NCI-H1105 treated with DMSO at 0.1 percent for 48 hours (cell line): ENCODE measurements at regions not wholly inside any gene's neighbourhood (a gene's known extent, or its start where the extent isn't known, plus 50 kb on each side); places are given as distances from the start of the nearest gene placed in this dataset.
"Not testable (repeated sequence)": the region's sequence is repeated elsewhere in the genome, so short reads cannot be mapped to it uniquely, and the experiment has no call there.

ENCODE experiments used
- DNase-seq: peaks from one replicate; lab custom pipeline; 2025; lab: John Stamatoyannopoulos, UW

GRCh38 chr9:39463696-39464095 lies 108.2 kb downstream of the SPATA31A1 start:
- DNase-seq: not testable (repeated sequence)

GRCh38 chr9:39464122-39464777 lies 108.8 kb downstream of the SPATA31A1 start:
- DNase-seq: peak; percentile 69

GRCh38 chr9:39474499-39474898 lies 119.0 kb downstream of the SPATA31A1 start:
- not testable (repeated sequence) for DNase-seq

- DNase-seq: not testable (repeated sequence)
These were observed 127.6 kb downstream of the SPATA31A1 start for GRCh38 chr9:39483073-39483472.

GRCh38 chr9:39483880-39484279 lies 128.4 kb downstream of the SPATA31A1 start:
- not testable (repeated sequence) for DNase-seq

GRCh38 chr9:39484292-39484691 lies 128.8 kb downstream of the SPATA31A1 start:
- not testable (repeated sequence) for DNase-seq

- DNase-seq: not testable (repeated sequence)
These were observed 132.0 kb downstream of the SPATA31A1 start for GRCh38 chr9:39487477-39487876.

- not testable (repeated sequence) for DNase-seq
These were observed 140.8 kb downstream of the SPATA31A1 start for GRCh38 chr9:39496248-39496647.

GRCh38 chr9:39503178-39503577 lies 147.7 kb downstream of the SPATA31A1 start:
- not testable (repeated sequence) for DNase-seq

- DNase-seq: not testable (repeated sequence)
These were observed 172.0 kb downstream of the SPATA31A1 start for GRCh38 chr9:39527387-39528029.

- DNase-seq: not testable (repeated sequence)
These were observed 177.1 kb downstream of the SPATA31A1 start for GRCh38 chr9:39532597-39532996.

- DNase-seq: not testable (repeated sequence)
These were observed 177.7 kb downstream of the SPATA31A1 start for GRCh38 chr9:39533001-39533762.

GRCh38 chr9:39533763-39534548 lies 178.5 kb downstream of the SPATA31A1 start:
- not testable (repeated sequence) for DNase-seq

- not testable (repeated sequence) for DNase-seq
These were observed 179.4 kb downstream of the SPATA31A1 start for GRCh38 chr9:39534897-39535296.

- not testable (repeated sequence) for DNase-seq
These were observed 186.7 kb downstream of the SPATA31A1 start for GRCh38 chr9:39542157-39542556.

GRCh38 chr9:39545079-39545478 lies 189.6 kb downstream of the SPATA31A1 start:
- DNase-seq: not testable (repeated sequence)

- not testable (repeated sequence) for DNase-seq
These were observed 195.1 kb downstream of the SPATA31A1 start for GRCh38 chr9:39550573-39550972.

- DNase-seq: not testable (repeated sequence)
These were observed 196.1 kb downstream of the SPATA31A1 start for GRCh38 chr9:39551544-39551943.

GRCh38 chr9:39552242-39552881 lies 196.9 kb downstream of the SPATA31A1 start:
- DNase-seq: not testable (repeated sequence)

- DNase-seq: not testable (repeated sequence)
These were observed 198.9 kb downstream of the SPATA31A1 start for GRCh38 chr9:39554352-39554751.

GRCh38 chr9:39559384-39559783 lies 203.9 kb downstream of the SPATA31A1 start:
- DNase-seq: peak; percentile 11
